Endothelial cell (in vitro differentiated cells): ENCODE measurements at regions not wholly inside any gene's neighbourhood (a gene's known extent, or its start where the extent isn't known, plus 50 kb on each side); places are given as distances from the start of the nearest gene placed in this dataset.

Source experiments
- DNase-seq: peaks from one replicate; pipeline ENCODE4 v3.0.0; 2021; ENCODE audit warnings: low spot score
- H3K27ac Mint-ChIP-seq: one replicate; pipeline ENCODE4 v1.8.0; 2021; ENCODE audit warnings: mixed read lengths, inconsistent platforms; ENCODE audit not compliant: unreplicated experiment
- H3K27me3 Mint-ChIP-seq: one replicate; pipeline ENCODE4 v1.8.0; 2021; ENCODE audit warnings: mild to moderate bottlenecking, moderate library complexity, mixed read lengths, inconsistent platforms; ENCODE audit not compliant: unreplicated experiment
- H3K36me3 Mint-ChIP-seq: one replicate; pipeline ENCODE4 v1.8.0; 2021; ENCODE audit warnings: mild to moderate bottlenecking, low read depth, mixed read lengths, inconsistent platforms; ENCODE audit not compliant: unreplicated experiment
- H3K4me1 Mint-ChIP-seq: one replicate; pipeline ENCODE4 v1.8.0; 2021; ENCODE audit warnings: mild to moderate bottlenecking, mixed read lengths, inconsistent platforms; ENCODE audit not compliant: unreplicated experiment
- H3K4me3 Mint-ChIP-seq: one replicate; pipeline ENCODE4 v1.8.0; 2021; ENCODE audit warnings: mild to moderate bottlenecking, mixed read lengths, inconsistent platforms; ENCODE audit not compliant: unreplicated experiment
- H3K9me3 Mint-ChIP-seq: one replicate; pipeline ENCODE4 v1.8.0; 2021; ENCODE audit warnings: mixed read lengths, inconsistent platforms; ENCODE audit not compliant: unreplicated experiment
- TF ChIP-seq, protein P1 (sequence below): fragments of 200-600 bp; sonication (generic); IDR thresholded peaks from one replicate; pipeline ENCODE4 v1.5.0; 2021; ENCODE audit warnings: antibody characterized with exemption; ENCODE audit not compliant: unreplicated experiment

- no peak overlapping the region for H3K4me3 Mint-ChIP-seq
- H3K4me1 Mint-ChIP-seq: no peaks in the 10 kb centered on the region
- no peak for DNase-seq
- H3K9me3 Mint-ChIP-seq: no peaks in the 10 kb centered on the region
- TF ChIP-seq, protein P1, sequence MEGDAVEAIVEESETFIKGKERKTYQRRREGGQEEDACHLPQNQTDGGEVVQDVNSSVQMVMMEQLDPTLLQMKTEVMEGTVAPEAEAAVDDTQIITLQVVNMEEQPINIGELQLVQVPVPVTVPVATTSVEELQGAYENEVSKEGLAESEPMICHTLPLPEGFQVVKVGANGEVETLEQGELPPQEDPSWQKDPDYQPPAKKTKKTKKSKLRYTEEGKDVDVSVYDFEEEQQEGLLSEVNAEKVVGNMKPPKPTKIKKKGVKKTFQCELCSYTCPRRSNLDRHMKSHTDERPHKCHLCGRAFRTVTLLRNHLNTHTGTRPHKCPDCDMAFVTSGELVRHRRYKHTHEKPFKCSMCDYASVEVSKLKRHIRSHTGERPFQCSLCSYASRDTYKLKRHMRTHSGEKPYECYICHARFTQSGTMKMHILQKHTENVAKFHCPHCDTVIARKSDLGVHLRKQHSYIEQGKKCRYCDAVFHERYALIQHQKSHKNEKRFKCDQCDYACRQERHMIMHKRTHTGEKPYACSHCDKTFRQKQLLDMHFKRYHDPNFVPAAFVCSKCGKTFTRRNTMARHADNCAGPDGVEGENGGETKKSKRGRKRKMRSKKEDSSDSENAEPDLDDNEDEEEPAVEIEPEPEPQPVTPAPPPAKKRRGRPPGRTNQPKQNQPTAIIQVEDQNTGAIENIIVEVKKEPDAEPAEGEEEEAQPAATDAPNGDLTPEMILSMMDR: no peak
- H3K27me3 Mint-ChIP-seq: no peaks in the 10 kb centered on the region
- H3K36me3 Mint-ChIP-seq: no peaks in the 10 kb centered on the region
- H3K27ac Mint-ChIP-seq: no peak overlapping the region
Observed at GRCh38 chr4:123787512-123788080, 391.0 kb downstream of the SPRY1 start.

DNA sequence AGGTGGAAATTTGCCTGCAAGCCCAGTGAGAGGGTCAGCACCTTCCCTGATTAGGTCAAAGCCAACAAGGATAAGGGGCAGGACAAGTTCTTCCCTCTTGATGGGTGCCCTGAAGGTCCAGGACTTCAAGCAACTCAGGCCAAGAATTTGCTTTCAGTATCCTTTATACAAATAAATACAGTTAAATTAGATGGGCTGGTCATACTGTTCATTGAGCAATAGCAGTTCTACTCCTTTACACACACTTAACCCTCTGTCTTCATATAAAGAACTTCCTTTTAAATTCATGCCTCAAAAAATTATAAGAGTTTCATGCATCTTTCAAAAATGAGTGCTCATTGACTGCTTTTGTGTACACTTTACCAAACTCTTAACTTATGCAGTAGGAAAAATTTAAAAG lies 392.0 kb downstream of the SPRY1 start:
- Mint-ChIP-seq H3K4me1 (no peaks in the 10 kb centered on the region), H3K4me3 (no peak overlapping the region), H3K36me3 (no peaks in the 10 kb centered on the region), H3K9me3 (no peaks in the 10 kb centered on the region), H3K27me3 (no peaks in the 10 kb centered on the region), H3K27ac (no peak overlapping the region)
- DNase-seq: no peak
- TF ChIP-seq, protein P1: no peak

DNA sequence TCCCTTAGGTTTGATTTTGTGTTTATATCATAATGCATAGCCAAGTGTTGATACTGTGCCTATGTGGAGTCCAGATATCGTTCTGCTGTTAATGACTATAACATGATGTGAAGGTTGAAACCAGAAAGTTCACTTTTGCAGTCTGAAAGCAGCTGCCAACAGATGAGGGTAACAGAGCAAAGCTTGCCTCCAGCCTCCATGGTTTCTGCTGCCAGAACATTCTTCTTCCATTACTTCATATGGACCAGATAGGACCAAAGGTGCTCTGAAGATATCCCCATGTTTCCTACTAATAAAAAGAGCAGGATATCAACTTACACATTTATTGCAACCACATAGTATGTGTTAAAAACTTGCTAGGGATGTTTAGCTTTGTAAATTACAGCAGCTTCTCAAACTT lies 394.1 kb downstream of the SPRY1 start:
- no peak overlapping the region for H3K27ac Mint-ChIP-seq
- TF ChIP-seq, protein P1: no peak
- no peaks in the 10 kb centered on the region for H3K4me1 Mint-ChIP-seq
- H3K27me3 Mint-ChIP-seq: no peaks in the 10 kb centered on the region
- no peaks in the 10 kb centered on the region for H3K9me3 Mint-ChIP-seq
- no peak for DNase-seq
- H3K4me3 Mint-ChIP-seq: no peak overlapping the region
- no peaks in the 10 kb centered on the region for H3K36me3 Mint-ChIP-seq

- TF ChIP-seq, protein P1: no peak
- no peaks in the 10 kb centered on the region for H3K36me3 Mint-ChIP-seq
- H3K4me1 Mint-ChIP-seq: peaks cover 12% of the 10 kb centered on the region
- H3K27ac Mint-ChIP-seq: no peak overlapping the region
- no peak for DNase-seq
- H3K4me3 Mint-ChIP-seq: no peak overlapping the region
- no peaks in the 10 kb centered on the region for H3K27me3 Mint-ChIP-seq
- peaks cover 5% of the 10 kb centered on the region for H3K9me3 Mint-ChIP-seq
Observed at GRCh38 chr4:123802082-123802645, 405.6 kb downstream of the SPRY1 start.

DNA sequence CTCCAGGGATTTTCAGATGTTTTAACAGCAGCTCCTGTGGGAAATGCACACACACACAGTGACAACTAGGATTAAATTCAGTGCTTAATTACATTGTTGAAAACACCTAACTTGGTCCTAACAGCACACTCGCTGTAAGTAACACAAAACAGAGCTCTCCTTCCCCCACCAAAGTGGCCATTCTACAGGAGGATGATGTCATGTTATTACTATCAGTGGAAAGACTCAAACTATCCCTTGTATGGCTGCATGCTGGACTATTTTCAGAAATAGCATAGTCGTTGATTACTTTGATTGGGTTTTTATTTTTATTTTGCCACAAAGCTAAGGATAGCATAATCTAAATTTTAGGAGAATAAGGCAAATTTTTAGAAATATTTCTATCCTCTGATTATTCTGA lies 406.3 kb downstream of the SPRY1 start:
- Mint-ChIP-seq H3K4me3 (no peak overlapping the region), H3K36me3 (no peaks in the 10 kb centered on the region), H3K4me1 (peaks cover 12% of the 10 kb centered on the region), H3K9me3 (peaks cover 5% of the 10 kb centered on the region), H3K27ac (no peak overlapping the region), H3K27me3 (no peaks in the 10 kb centered on the region)
- no peak for DNase-seq
- TF ChIP-seq, protein P1: no peak
